Right hindlimb (tissue), 1 donor: ENCODE measurements at regions not wholly inside any gene's neighbourhood (a gene's known extent, or its start where the extent isn't known, plus 50 kb on each side); places are given as distances from the start of the nearest gene placed in this dataset.

Experiments used
- DNase-seq: peaks from one replicate; pipeline ENCODE4 v3.0.0-alpha.2; 2018

DNA sequence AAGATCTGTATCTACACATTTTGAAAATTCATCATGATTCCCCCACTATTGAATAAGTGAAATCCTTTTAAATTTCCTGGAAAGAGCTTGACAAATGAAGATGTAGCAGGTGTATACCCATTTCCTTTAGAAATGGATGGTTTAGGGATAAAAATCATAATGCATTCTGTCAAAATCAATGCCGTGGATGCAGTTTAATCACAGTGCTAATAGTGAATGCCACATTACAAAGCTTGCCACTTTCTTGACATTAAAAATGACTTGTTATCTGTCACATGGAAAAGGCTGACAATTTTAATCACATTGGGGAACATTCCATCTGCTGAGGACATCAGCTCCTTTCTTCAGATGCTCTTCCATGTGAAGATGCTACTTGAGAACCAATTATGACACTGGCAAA, 229.6 kb downstream of the GPAM start:
- DNase-seq: no peak

GRCh38 chr10:111954386-111954785, 229.2 kb downstream of the GPAM start:
- DNase-seq: no peak

DNA sequence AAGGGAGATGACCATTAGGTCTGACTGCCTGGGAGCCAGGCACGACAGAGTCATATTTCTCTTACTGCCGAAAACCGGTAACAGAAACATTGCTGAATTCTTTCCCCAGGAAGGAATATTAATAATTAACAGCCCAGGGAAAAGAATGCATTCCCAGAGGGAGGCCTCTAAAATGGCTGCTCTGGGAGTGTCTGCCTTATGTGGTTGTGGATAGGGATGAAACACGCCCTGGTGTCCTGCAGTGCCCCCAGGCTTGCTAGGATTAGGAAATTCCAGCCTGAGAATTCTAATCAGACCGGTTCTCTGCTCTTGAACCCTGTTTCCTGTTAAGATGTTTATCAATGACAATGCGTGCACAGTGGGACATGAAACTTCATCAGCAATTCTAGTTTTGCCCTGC, 226.7 kb downstream of the GPAM start:
- no peak for DNase-seq

DNA sequence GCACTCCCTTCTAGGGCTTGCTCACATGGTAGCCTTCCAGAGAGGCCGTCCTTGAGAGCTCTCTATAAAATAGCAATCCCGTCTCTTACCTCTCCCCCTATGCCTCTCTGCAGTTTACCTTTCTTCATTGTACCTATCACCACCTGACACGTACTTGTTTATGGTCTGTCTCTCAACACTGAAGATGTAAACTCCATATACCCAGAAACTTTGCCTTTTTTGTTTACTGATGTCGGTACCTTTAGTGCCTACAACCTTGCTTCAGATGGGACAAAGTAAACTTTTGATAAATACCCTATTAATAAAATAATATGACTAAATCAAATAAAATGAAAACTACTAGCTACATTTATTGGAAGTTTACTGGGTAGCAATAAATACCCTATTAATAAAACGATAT, 220.6 kb downstream of the GPAM start:
- no peak for DNase-seq

DNA sequence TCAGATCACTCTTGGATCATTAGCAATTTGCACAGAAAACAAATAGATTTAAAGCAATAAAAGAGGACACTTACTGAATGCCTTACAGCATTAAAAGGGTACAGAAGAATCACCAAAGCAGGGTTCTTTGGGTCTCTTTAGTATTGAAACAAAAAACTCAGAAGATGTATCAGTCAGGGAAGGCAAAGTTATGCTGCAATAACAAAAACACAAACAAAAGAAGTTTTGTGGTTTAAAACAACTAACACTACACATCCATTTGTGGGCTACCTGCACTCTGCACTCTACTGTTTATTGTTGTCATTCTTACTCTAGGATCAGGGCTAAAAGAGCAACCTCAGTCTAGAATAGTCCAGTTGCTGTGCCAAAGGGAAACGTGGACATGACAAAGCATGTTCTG, 216.4 kb downstream of the GPAM start:
- DNase-seq: no peak

- DNase-seq: no peak
Measured at GRCh38 chr10:111967547-111967946, 216.0 kb downstream of the GPAM start.

- DNase-seq: no peak
Measured at GRCh38 chr10:111968647-111969046, 214.9 kb downstream of the GPAM start.

GRCh38 chr10:111970111-111970510, 213.5 kb downstream of the GPAM start:
- no peak for DNase-seq

GRCh38 chr10:111972109-111972508, 211.5 kb downstream of the GPAM start:
- no peak for DNase-seq

DNA sequence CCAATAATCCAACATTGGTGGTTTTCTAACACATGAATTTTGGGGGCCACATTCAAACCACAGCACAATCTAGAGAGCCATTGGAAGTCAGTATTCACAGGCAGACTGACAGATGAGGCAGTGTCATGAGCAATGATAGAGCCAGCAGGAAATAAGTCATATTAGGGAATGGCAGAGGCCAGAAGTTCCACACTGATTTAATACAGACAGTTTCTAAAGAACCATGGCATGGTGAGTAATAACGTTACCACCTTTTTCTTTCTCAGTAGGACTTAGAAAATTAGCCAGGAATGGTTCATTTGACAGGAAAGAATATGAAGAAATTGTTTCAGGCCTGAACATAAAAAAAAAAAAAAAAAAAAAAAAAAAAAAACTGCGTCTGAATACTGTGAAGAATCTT, 210.3 kb downstream of the GPAM start:
- DNase-seq: no peak

DNA sequence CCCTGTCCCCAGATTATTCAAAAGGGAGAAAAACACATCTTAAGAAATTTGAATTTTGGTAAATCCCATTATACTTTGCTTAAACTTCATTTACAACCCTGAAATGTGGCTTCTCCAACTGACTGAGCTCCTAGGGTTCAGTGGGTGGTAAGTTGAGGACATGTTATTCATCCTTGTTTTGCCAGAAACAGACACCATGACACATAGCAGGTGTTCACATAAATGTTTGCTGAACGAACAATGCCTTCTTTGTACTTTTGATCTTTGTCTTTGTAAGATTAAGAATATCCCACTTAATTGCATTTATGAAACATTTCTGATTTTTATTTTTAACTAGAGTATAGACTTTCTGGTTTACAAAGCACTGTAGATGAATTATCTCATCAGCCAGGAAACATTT, 209.7 kb downstream of the GPAM start:
- DNase-seq: no peak

- DNase-seq: no peak
Measured at GRCh38 chr10:111974325-111974724, 209.2 kb downstream of the GPAM start.

DNA sequence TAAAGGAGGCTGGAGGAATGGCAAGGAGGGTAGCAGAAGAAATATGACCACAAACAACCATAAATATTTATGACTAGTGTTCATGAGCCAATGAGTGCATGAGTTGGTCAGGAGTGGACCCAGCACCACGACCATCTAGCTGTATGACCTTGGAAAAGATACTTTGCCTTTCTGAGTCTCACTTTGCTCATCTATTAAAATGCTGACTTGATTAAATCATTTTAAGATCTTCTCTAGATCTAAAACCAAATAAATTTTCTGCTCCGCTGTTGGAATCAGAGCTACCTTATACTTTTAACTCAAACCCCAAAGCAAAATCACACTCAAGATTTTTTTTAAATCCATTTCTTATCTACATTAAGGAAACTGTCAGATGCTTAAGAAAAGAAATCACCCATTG, 207.0 kb downstream of the GPAM start:
- no peak for DNase-seq

DNA sequence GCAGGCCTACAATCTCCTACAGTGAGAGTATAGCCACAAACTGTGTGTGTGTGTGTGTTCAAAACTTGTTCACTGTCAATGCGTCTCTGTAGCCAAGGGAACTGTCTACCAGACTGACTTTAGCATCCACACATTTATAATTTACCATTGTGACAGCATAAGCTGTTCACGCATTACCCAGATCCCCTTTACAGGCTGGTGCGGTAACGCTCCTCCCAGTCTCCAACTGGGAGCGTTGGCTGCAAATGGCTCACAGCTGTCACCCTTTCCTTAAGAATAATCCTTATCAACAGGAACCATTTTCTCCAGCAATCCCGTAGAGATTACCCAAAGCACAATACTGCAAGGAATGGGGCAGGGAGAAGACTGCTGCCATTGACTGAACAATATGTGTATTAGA, 199.5 kb downstream of the GPAM start:
- no peak for DNase-seq

DNA sequence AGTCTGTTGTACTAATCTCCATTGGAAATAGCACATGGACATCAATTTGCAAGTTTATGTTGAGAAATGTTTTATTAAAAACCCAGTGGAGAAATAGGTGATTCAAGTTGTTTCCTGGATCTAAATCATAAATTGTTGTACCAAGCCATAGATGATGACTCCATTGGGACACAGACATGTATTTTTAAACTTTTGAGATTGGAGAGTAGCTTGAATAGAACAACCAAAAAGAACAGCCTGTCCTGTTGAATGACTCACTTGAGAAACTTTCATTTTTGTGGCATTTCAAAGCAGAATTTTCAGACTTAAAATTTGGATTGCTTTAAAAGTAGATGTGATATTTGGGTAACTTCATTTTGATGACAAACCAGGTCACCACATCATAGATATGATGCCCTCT, 197.5 kb downstream of the GPAM start:
- DNase-seq: no peak

DNA sequence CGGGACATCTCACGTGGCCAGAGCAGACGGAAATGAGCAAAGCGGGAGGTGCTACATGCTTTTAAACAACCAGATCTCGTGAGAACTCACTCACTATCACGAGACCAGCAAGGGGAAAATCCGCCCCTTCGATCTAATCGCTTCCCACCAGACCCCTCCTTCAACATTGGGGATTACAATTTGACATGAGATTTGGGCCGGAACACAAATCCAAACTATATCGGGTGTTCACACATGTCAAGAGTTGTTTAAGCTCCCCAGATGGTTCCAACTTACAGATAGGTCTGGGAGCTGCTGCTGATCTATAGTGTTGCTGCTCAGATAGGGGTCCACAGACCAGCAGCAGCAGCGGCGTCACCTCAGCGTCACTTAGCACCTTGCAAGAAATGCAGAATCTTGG, 194.9 kb downstream of the GPAM start:
- DNase-seq: no peak

DNA sequence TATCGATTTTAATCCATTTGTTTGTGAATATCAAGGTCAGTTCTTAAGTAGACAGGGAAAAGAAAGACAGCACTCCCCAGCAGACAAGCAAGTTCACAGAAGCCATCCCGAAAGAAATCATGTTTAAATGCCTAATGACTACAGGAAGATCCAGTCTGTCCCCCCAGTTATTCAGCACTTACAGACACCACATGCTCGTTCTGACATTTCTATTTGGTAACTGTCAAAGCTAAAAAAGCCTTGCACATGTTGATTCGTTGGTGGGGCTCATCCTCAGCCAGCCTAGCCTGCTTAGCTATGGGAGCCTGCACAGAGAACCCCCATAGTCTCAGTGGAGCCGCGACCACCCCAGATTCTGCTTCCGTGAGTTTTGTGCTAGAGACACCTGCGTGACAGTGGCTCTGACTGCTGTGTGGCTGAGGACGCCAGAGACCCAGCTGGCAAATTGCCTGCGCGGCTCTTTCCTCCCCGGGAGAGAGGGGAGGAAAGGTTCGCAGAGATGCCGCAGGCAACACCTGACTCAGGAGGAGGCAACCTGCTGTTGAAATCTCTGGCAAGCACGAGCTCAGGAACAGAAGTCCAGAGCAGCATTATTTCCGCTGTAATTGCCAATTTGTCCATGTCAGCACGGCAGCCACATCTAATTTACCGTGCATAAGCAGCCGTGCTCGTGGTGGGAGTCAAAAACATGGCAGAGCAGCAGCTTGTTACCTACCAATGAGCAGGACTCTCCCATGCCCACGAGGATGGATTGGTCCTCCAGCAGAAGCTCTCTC, 194.2 kb downstream of the GPAM start:
- no peak for DNase-seq

DNA sequence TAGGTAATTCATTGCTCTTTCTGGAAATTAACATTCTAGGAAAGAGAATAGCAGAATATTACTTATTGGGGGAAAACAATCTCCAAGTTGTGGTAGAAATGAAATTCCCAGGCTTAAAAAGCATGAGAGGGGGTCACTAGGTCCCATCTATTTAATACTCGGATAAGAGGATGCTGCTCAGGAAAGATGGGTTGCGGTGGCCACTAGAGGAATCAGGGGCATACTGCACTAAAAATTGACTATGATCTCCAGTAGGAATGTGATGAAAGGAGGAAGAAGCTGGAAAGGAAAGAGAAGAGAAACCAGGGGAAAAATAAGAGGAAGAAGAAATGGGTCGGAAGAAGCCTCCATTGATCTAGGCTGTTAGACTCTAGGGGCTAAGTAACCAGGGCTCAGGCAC, 192.8 kb downstream of the GPAM start:
- no peak for DNase-seq

DNA sequence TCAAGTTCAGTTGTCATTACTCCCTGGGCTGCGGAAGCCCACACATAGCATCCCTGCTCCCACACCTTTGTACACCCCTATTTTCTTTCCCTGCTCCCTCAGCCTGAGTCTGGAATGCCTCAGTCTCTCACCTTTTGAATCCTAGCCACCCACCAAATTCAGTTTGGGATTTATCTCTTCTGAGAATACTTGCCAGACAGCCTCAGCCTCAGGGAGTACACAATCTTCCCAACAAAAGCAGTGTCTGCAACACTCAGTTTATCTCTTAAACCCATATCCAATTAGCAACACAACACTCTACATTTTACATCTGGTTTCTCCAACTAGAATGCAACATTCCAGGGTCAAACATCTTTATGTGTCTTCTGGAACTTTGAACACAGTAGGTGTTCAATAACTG, 190.2 kb downstream of the GPAM start:
- DNase-seq: no peak

- no peak for DNase-seq
Measured at GRCh38 chr10:111993872-111994426, 189.6 kb downstream of the GPAM start.

DNA sequence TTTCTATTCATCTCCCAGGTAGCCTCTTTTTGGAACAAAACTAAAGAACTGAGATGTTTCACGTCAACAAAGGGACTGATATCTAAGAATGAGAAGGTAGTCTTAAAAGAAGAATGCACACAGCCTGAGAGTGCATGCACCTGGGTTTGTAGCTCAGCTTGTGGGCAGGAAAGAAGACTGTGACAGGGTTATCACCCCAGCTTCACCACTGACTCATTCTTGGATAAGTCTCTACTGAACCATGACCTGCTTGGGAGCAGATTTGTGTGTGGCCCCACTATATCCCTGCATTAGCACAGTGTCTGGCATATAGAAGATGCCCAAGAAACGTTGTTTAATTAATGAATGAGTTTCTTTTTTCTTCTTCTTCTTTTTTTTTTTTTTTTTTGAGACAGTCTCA, 187.5 kb downstream of the GPAM start:
- DNase-seq: no peak

GRCh38 chr10:111998728-111999127, 184.8 kb downstream of the GPAM start:
- no peak for DNase-seq

DNA sequence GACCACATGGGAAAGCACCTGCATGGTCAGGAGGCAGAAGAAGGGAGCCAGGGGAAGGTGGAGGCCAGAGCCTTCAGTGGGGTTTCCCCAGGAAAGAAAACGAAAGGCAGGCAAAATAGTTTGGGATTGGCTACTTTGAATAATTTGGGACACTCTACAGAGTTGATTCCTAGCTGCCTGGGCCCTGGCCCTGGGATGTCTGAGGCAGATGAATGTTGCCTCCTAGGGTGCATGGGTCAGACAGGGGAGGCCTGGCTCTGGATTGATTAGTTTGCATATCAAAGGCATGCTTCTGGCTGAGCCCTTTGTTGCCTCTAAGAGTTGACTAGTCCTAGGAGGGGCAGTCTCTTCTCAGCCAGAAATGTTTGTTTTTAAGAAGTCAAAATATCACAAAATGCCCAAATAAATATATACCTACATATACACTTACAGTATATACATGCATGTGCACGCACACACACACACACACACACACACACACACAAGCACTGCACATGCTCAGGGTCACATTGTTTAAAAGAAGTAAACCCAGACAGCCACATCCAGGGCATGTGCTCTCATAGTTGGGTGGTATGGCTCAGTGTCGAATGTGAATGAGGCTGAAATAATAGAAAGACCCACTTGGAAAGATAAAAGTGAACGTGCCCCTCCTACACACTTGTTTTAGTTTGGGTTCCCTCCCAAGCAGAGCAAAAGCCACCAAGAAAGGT, 184.2 kb downstream of the GPAM start:
- DNase-seq: no peak

GRCh38 chr10:111999915-112000302, 183.7 kb downstream of the GPAM start:
- DNase-seq: no peak

DNA sequence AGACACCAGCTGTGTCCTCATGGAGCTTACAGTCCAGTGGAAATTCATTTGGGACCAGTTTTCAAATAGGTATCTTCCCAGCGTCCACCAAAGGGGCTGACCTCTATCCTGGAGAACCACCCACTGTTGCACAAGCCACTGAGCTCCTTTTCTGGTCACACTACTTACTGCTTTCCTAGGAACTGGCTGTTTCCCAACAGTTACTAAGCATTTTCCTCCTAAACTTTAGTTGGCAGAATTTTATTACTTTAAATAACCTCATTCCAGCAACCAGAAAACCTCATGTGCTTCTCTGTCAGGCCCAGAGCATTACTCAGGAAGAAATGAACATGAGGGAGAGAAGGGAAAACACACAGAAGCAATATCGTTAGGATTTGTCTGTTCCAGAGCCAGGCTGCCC, 183.1 kb downstream of the GPAM start:
- DNase-seq: no peak
